ENCODE measurements at regions not wholly inside any gene's neighbourhood (a gene's known extent, or its start where the extent isn't known, plus 50 kb on each side); places are given as distances from the start of the nearest gene placed in this dataset.
"Not testable (repeated sequence)": the region's sequence is repeated elsewhere in the genome, so short reads cannot be mapped to it uniquely, and the experiment has no call there.

DNA sequence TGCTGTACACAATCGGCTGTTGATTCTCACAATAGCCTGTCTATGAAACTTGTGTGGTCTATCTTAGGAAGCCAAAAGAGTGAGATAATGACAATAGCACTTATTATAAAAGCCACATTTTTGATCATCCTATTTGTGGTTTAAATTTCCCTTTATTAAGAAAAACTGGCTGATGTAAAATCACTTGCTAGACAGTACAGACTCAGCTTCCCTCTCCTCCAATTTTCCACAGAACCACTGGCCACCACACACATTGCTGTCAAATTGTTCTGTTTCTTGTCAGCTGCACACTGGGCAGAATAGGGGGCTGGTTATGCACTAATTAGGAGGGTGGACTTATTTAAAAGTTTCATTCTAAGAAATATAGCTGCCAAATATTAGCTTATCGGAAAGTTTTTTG is 425.9 kb downstream of the EPHA3 start:
- H3K4me3 ChIP-seq (ENCODE audit: low read depth, low read length): no peak overlapping the region
- no peak overlapping the region for H3K9ac ChIP-seq (ENCODE audit: low read depth, low read length)
- peaks cover under 1% of the 10 kb centered on the region for H3K4me1 ChIP-seq (ENCODE audit: control insufficient read depth, insufficient read depth, low read length)
- no peaks in the 10 kb centered on the region for H3K36me3 ChIP-seq (ENCODE audit: control insufficient read depth, insufficient read depth, low read length)
- no peaks in the 10 kb centered on the region for H3K9me3 ChIP-seq (ENCODE audit: control insufficient read depth, insufficient read depth, low read length)
- H3K27me3 ChIP-seq (ENCODE audit: control insufficient read depth, insufficient read depth, low read length): no peaks in the 10 kb centered on the region

DNA sequence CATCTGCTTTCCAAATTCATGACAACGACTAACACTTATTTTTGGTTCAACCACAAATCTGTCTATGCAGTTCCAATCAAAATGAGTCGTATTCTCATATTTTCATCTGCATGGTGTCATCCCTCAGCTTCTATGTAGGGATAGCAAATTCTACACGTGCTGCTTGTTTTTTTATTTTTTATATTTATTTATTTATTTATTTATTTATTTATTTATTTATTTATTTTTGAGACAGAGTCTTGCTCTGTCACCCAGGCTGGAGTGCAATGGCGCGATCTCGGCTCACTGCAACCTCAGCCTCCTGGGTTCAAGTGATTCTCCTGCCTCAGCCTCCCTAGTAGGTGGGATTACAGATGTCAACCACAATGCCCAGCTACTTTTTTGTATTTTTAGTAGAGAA is 447.2 kb downstream of the EPHA3 start:
- H3K4me3 ChIP-seq (ENCODE audit: low read depth, low read length); H3K36me3 ChIP-seq (ENCODE audit: control insufficient read depth, insufficient read depth, low read length); H3K27me3 ChIP-seq (ENCODE audit: control insufficient read depth, insufficient read depth, low read length); H3K9me3 ChIP-seq (ENCODE audit: control insufficient read depth, insufficient read depth, low read length); H3K4me1 ChIP-seq (ENCODE audit: control insufficient read depth, insufficient read depth, low read length); H3K9ac ChIP-seq (ENCODE audit: low read depth, low read length): not testable (repeated sequence)

- Histone ChIP-seq H3K9me3 (ENCODE audit: control insufficient read depth, insufficient read depth, low read length) (no peaks in the 10 kb centered on the region), H3K36me3 (ENCODE audit: control insufficient read depth, insufficient read depth, low read length) (no peaks in the 10 kb centered on the region), H3K4me1 (ENCODE audit: control insufficient read depth, insufficient read depth, low read length) (no peaks in the 10 kb centered on the region), H3K9ac (ENCODE audit: low read depth, low read length) (no peak overlapping the region), H3K4me3 (ENCODE audit: low read depth, low read length) (no peak overlapping the region), H3K27me3 (ENCODE audit: control insufficient read depth, insufficient read depth, low read length) (no peaks in the 10 kb centered on the region)
These were observed 451.3 kb downstream of the EPHA3 start for GRCh38 chr3:89558711-89559110.

GRCh38 chr3:89560568-89560967 is 453.1 kb downstream of the EPHA3 start:
- Histone ChIP-seq H3K4me3 (ENCODE audit: low read depth, low read length) (no peak overlapping the region), H3K4me1 (ENCODE audit: control insufficient read depth, insufficient read depth, low read length) (no peaks in the 10 kb centered on the region), H3K27me3 (ENCODE audit: control insufficient read depth, insufficient read depth, low read length) (no peaks in the 10 kb centered on the region), H3K9ac (ENCODE audit: low read depth, low read length) (no peak overlapping the region), H3K9me3 (ENCODE audit: control insufficient read depth, insufficient read depth, low read length) (no peaks in the 10 kb centered on the region), H3K36me3 (ENCODE audit: control insufficient read depth, insufficient read depth, low read length) (no peaks in the 10 kb centered on the region)

DNA sequence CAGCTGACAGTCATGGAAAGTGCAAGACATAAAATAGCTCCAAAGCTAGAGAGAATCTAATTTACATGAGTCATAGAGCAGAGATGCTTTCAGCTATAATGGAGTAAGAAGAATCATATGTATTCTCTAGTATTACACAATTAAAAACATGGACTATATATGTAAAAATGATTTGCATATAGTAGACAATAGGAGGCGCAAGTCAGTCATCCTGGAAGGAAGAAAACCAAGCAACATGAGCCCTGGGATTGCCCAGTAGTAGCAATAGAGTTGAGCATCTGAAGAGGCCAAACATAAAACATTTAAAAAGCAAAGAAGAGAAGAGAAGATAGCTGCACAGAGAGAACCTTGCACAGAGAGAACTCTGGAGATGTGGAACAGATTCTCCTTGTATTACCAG is 455.0 kb downstream of the EPHA3 start:
- Histone ChIP-seq H3K4me3 (ENCODE audit: low read depth, low read length) (no peak overlapping the region), H3K4me1 (ENCODE audit: control insufficient read depth, insufficient read depth, low read length) (no peaks in the 10 kb centered on the region), H3K27me3 (ENCODE audit: control insufficient read depth, insufficient read depth, low read length) (no peaks in the 10 kb centered on the region), H3K36me3 (ENCODE audit: control insufficient read depth, insufficient read depth, low read length) (no peaks in the 10 kb centered on the region), H3K9me3 (ENCODE audit: control insufficient read depth, insufficient read depth, low read length) (no peaks in the 10 kb centered on the region), H3K9ac (ENCODE audit: low read depth, low read length) (no peak overlapping the region)

DNA sequence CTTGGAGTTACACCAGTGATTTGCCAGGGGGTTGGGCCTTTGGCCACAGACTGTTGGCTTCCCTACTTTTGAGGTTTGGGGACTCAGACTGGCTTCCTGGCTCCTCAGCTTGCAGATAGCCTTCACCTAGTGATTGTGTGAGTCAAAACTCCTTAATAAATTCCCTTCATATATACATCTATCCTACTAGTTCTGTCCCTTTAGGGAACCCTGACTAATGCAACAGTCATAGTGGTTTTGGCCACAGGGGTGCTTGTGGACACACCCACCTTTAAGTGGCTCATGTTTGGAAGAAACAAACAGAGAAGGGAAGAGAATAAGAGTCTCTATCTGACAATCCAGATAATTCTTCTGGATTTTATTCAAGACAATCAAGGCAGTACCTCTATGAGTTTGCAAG is 457.7 kb downstream of the EPHA3 start:
- H3K4me3 ChIP-seq (ENCODE audit: low read depth, low read length): no peak overlapping the region
- H3K27me3 ChIP-seq (ENCODE audit: control insufficient read depth, insufficient read depth, low read length): no peaks in the 10 kb centered on the region
- no peak overlapping the region for H3K9ac ChIP-seq (ENCODE audit: low read depth, low read length)
- H3K36me3 ChIP-seq (ENCODE audit: control insufficient read depth, insufficient read depth, low read length): no peaks in the 10 kb centered on the region
- no peaks in the 10 kb centered on the region for H3K9me3 ChIP-seq (ENCODE audit: control insufficient read depth, insufficient read depth, low read length)
- H3K4me1 ChIP-seq (ENCODE audit: control insufficient read depth, insufficient read depth, low read length): no peaks in the 10 kb centered on the region

- H3K4me3 ChIP-seq (ENCODE audit: low read depth, low read length): no peak overlapping the region
- H3K27me3 ChIP-seq (ENCODE audit: control insufficient read depth, insufficient read depth, low read length): no peaks in the 10 kb centered on the region
- no peaks in the 10 kb centered on the region for H3K9me3 ChIP-seq (ENCODE audit: control insufficient read depth, insufficient read depth, low read length)
- no peak overlapping the region for H3K9ac ChIP-seq (ENCODE audit: low read depth, low read length)
- no peaks in the 10 kb centered on the region for H3K36me3 ChIP-seq (ENCODE audit: control insufficient read depth, insufficient read depth, low read length)
- no peaks in the 10 kb centered on the region for H3K4me1 ChIP-seq (ENCODE audit: control insufficient read depth, insufficient read depth, low read length)
These were observed 463.0 kb downstream of the EPHA3 start for GRCh38 chr3:89570465-89570864.

- no peaks in the 10 kb centered on the region for H3K36me3 ChIP-seq (ENCODE audit: control insufficient read depth, insufficient read depth, low read length)
- no peaks in the 10 kb centered on the region for H3K4me1 ChIP-seq (ENCODE audit: control insufficient read depth, insufficient read depth, low read length)
- H3K27me3 ChIP-seq (ENCODE audit: control insufficient read depth, insufficient read depth, low read length): no peaks in the 10 kb centered on the region
- H3K9me3 ChIP-seq (ENCODE audit: control insufficient read depth, insufficient read depth, low read length): no peaks in the 10 kb centered on the region
- H3K4me3 ChIP-seq (ENCODE audit: low read depth, low read length): no peak overlapping the region
- H3K9ac ChIP-seq (ENCODE audit: low read depth, low read length): no peak overlapping the region
These were observed 463.9 kb downstream of the EPHA3 start for GRCh38 chr3:89571298-89571697.

DNA sequence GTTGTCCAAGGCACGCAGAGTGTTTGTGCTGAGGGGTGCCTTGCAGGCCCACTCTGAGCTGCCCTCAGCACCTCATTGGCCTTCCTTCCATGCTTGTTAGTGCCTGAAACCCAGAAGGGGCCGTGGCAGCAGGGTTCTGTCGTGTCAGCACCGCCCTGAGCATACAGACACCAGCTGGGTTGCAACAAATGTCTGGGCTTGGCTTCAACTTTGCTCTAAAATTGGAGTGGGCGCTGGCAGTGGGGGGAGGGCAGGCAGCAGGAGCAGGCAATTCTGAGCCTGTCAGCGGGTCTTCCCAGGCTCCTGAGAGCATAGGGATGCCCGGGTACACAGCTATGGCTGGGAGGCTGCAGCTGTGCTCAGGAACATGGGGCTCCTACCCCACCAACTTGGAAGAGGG is 464.3 kb downstream of the EPHA3 start:
- H3K4me1 ChIP-seq (ENCODE audit: control insufficient read depth, insufficient read depth, low read length): no peaks in the 10 kb centered on the region
- no peaks in the 10 kb centered on the region for H3K9me3 ChIP-seq (ENCODE audit: control insufficient read depth, insufficient read depth, low read length)
- no peaks in the 10 kb centered on the region for H3K36me3 ChIP-seq (ENCODE audit: control insufficient read depth, insufficient read depth, low read length)
- H3K4me3 ChIP-seq (ENCODE audit: low read depth, low read length): no peak overlapping the region
- H3K27me3 ChIP-seq (ENCODE audit: control insufficient read depth, insufficient read depth, low read length): no peaks in the 10 kb centered on the region
- H3K9ac ChIP-seq (ENCODE audit: low read depth, low read length): no peak overlapping the region

GRCh38 chr3:89572261-89572660 is 464.8 kb downstream of the EPHA3 start:
- Histone ChIP-seq H3K9me3 (ENCODE audit: control insufficient read depth, insufficient read depth, low read length) (no peaks in the 10 kb centered on the region), H3K9ac (ENCODE audit: low read depth, low read length) (no peak overlapping the region), H3K27me3 (ENCODE audit: control insufficient read depth, insufficient read depth, low read length) (no peaks in the 10 kb centered on the region), H3K4me1 (ENCODE audit: control insufficient read depth, insufficient read depth, low read length) (no peaks in the 10 kb centered on the region), H3K36me3 (ENCODE audit: control insufficient read depth, insufficient read depth, low read length) (no peaks in the 10 kb centered on the region), H3K4me3 (ENCODE audit: low read depth, low read length) (no peak overlapping the region)

DNA sequence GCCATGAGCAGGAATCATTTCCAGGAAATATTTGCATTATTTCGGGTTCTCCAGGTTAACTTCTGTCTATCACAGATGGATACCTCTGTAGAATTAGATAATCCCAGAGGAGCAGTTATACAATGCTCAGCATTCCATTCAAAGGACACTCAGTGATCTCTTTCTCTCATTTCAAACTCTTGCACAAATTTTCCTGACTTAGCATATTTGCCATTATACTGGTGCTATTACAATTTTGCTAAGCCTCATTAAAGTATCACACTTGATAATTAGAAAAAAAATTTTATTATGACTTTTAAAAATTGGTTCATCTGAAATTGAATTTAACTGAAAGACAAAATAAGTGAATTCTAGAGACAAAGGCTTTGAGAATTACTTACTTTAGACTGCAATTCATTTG is 469.0 kb downstream of the EPHA3 start:
- Histone ChIP-seq H3K9me3 (ENCODE audit: control insufficient read depth, insufficient read depth, low read length) (no peaks in the 10 kb centered on the region), H3K27me3 (ENCODE audit: control insufficient read depth, insufficient read depth, low read length) (no peaks in the 10 kb centered on the region), H3K9ac (ENCODE audit: low read depth, low read length) (no peak overlapping the region), H3K4me1 (ENCODE audit: control insufficient read depth, insufficient read depth, low read length) (no peaks in the 10 kb centered on the region), H3K4me3 (ENCODE audit: low read depth, low read length) (no peak overlapping the region), H3K36me3 (ENCODE audit: control insufficient read depth, insufficient read depth, low read length) (no peaks in the 10 kb centered on the region)

DNA sequence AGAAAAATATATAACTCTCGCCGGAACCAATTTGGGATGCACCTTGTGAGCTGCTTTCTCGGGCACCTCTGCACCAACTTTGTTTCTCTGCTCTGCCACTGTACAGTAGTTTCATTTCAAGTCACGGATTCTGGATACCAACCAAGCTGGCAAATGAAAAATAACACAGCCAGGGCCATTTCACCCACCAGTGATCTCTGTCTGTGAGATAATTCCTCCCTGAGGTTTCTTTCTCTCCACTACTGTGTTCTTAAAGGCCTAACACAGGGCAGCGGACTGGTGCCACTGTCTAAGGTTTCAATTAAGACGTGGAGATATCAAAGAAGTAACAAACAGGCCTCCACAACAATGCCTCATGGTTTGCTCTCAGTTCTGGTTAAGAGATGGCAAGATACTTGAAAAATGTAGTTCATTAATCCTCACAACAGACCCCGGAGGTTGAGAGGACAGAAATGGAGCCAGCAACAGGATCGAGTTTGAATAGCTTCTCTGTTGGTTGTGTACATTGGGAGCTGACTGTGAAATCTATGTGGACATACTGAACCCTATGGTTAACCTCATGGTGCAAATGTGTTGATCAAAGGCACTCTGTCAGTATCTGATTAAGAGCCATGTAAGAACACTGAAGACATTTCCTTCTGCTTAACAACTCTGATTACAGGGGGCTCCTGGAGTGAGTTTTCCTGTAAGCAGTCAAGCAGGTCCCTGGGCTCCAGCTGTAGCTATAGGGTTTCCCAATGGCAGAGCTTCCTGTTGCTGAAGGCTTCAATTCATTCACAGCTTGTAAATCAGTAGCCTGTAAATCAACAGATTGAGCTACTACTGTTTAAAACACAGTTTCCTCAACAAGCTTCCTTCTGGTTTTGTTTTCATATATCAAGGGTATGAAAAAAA is 470.5 kb downstream of the EPHA3 start:
- no peaks in the 10 kb centered on the region for H3K27me3 ChIP-seq (ENCODE audit: control insufficient read depth, insufficient read depth, low read length)
- no peaks in the 10 kb centered on the region for H3K4me1 ChIP-seq (ENCODE audit: control insufficient read depth, insufficient read depth, low read length)
- H3K4me3 ChIP-seq (ENCODE audit: low read depth, low read length): no peak overlapping the region
- no peak overlapping the region for H3K9ac ChIP-seq (ENCODE audit: low read depth, low read length)
- H3K9me3 ChIP-seq (ENCODE audit: control insufficient read depth, insufficient read depth, low read length): no peaks in the 10 kb centered on the region
- H3K36me3 ChIP-seq (ENCODE audit: control insufficient read depth, insufficient read depth, low read length): no peaks in the 10 kb centered on the region
